AG04450 (cell line): ENCODE measurements at regions not wholly inside any gene's neighbourhood (a gene's known extent, or its start where the extent isn't known, plus 50 kb on each side); places are given as distances from the start of the nearest gene placed in this dataset.

Experiments
- CTCF ChIA-PET: fragments of 300-600, 350-600 bp; formaldehyde crosslinking; extraction: SDS; loops from one replicate; lab custom pipeline; 2022; ENCODE audit warnings: antibody characterized with exemption, inconsistent platforms; lab: Charles Lee
- POLR2A ChIA-PET: fragments of 350-600 bp; formaldehyde crosslinking; extraction: SDS; loops from one replicate; lab custom pipeline; 2021; ENCODE audit warnings: antibody characterized with exemption, inconsistent platforms; lab: Yijun Ruan, JAX
- DNase-seq: peaks from one replicate; pipeline ENCODE4 v3.0.0-alpha.2; 2011; ENCODE audit warnings: low read depth, low spot score
- H3K27ac ChIP-seq: one replicate; pipeline ENCODE4 v1.5.1; 2012; ENCODE audit warnings: low read depth, low read length, control low read depth
- H3K27me3 ChIP-seq: one replicate; pipeline ENCODE4 v1.6.0; 2012; ENCODE audit warnings: low read length; ENCODE audit not compliant: control insufficient read depth, insufficient read depth
- H3K4me3 ChIP-seq: 2 replicates; pipeline ENCODE4 v1.5.1; 2011; ENCODE audit warnings: mild to moderate bottlenecking, low read depth, low read length, control low read depth
- H3K9me3 ChIP-seq: 2 replicates; pipeline ENCODE4 v1.5.1; 2012; ENCODE audit warnings: low read length; ENCODE audit not compliant: control insufficient read depth, insufficient read depth
- TF ChIP-seq, protein P1 (sequence below): IDR thresholded peaks from 2 replicates; pipeline ENCODE4 v1.5.1; 2011; ENCODE audit warnings: low read depth, low read length, control low read depth, inconsistent platforms

DNA sequence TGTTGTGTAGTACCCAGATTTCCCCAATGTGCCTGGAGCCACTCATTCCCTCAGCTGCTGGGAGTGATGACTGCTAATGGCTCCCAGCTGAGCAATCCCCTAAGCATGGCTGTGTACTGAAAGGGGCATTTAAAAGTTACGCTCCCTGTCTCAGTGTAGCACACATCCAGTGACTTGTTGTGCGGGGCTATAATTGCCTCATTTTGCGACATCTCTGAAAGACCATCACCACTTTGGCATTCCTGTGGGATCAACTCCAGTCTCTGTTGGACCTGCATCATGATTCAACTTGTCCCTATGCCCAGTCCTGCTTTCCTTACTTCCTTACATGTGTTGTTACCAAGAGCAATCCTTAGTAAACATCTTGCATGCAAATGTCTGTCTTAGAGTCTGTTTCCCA is 201.2 kb upstream of the MPDZ start:
- Histone ChIP-seq H3K27ac (no peak overlapping the region), H3K9me3 (no peaks in the 10 kb centered on the region), H3K27me3 (peaks cover 2% of the 10 kb centered on the region), H3K4me3 (no peak overlapping the region)
- CTCF ChIA-PET: no interaction called here
- DNase-seq: no peak
- POLR2A ChIA-PET: no interaction called here
- TF ChIP-seq, protein P1, sequence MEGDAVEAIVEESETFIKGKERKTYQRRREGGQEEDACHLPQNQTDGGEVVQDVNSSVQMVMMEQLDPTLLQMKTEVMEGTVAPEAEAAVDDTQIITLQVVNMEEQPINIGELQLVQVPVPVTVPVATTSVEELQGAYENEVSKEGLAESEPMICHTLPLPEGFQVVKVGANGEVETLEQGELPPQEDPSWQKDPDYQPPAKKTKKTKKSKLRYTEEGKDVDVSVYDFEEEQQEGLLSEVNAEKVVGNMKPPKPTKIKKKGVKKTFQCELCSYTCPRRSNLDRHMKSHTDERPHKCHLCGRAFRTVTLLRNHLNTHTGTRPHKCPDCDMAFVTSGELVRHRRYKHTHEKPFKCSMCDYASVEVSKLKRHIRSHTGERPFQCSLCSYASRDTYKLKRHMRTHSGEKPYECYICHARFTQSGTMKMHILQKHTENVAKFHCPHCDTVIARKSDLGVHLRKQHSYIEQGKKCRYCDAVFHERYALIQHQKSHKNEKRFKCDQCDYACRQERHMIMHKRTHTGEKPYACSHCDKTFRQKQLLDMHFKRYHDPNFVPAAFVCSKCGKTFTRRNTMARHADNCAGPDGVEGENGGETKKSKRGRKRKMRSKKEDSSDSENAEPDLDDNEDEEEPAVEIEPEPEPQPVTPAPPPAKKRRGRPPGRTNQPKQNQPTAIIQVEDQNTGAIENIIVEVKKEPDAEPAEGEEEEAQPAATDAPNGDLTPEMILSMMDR: no peak

DNA sequence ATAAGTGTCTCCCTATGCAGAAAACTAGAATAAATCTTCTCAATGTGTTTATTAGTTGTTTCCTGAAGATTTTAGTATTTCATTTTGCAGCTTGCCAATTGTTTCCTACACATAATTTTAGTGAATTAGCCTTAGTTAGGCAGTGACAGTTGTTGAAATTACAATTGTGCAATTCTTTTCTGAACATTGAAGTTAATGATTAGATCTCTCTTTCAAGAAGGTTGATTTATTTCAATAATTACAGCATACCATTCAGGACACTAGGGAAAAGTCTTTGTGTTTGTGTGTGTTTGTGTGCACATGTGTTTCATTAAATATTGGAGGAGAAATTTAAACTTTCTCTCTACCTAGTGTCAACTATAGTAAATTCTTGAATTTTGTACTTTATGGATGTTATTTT is 199.6 kb upstream of the MPDZ start:
- H3K27ac ChIP-seq: no peak overlapping the region
- peaks cover 1% of the 10 kb centered on the region for H3K27me3 ChIP-seq
- CTCF ChIA-PET: no interaction called here
- no peaks in the 10 kb centered on the region for H3K9me3 ChIP-seq
- no peak overlapping the region for H3K4me3 ChIP-seq
- POLR2A ChIA-PET: no interaction called here
- TF ChIP-seq, protein P1: no peak
- DNase-seq: no peak

DNA sequence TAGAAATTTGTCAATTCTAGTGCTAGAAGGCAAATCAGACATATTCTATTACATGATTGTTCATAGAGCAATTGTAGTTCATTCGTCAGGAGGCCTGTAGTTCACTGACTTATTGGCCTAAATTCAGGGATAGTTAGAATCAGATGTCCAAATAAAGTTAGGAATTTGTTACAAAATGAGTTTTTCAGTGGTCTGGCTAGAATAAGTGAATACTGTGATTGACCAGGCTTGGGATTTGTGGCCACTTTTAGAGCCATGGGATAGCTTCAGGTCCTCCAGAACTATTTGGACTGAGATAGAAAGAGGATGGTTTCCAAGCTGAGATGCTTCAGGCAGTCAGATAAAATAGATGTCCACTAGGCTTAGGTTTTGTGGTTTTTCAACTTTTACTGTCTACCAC is 199.1 kb upstream of the MPDZ start:
- Histone ChIP-seq H3K9me3 (no peaks in the 10 kb centered on the region), H3K4me3 (no peak overlapping the region), H3K27ac (no peak overlapping the region), H3K27me3 (no peaks in the 10 kb centered on the region)
- CTCF ChIA-PET: no interaction called here
- POLR2A ChIA-PET: no interaction called here
- TF ChIP-seq, protein P1: no peak
- DNase-seq: no peak

DNA sequence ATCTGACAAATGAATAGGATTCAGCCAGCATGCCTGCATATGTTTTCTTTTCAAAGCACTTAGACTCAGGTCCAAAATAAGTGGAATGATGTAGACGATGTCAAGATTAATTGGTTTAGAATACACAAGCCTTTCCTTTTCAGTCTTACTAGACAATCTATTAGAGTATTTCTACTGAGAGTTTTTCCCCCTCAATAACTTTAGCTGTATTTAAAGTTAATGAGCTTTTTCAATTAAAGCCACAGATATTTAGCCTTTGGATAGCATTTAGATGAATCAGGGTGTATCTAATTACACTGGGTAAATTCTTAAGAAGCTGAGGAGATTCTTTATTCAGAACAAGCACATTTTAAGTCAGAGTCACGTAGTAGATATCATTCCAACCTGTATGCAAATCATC is 198.7 kb upstream of the MPDZ start:
- POLR2A ChIA-PET: no interaction called here
- Histone ChIP-seq H3K4me3 (no peak overlapping the region), H3K27me3 (no peaks in the 10 kb centered on the region), H3K27ac (no peak overlapping the region), H3K9me3 (no peaks in the 10 kb centered on the region)
- CTCF ChIA-PET: no interaction called here
- TF ChIP-seq, protein P1: no peak
- DNase-seq: no peak

DNA sequence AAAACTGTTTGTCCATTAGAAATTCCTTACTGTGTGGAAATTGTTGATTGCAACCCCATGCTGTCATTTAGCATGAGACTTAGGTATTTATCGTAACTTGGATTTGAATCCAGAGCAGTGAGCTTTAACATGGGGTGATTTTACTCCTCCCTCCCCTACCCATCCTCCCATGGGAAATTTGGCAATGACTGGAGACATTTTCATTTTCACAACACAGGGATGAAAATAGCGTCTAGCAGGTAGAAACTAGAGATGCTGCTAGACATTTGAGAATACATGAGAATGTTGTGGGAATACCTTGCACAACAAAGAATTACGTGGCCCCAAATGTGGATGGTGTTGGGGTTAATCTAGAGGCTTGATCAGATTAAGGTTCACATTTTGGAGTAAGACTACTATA is 191.3 kb upstream of the MPDZ start:
- TF ChIP-seq, protein P1: no peak
- no peak for DNase-seq
- H3K4me3 ChIP-seq: no peak overlapping the region
- no peak overlapping the region for H3K27ac ChIP-seq
- H3K9me3 ChIP-seq: no peaks in the 10 kb centered on the region
- POLR2A ChIA-PET: no interaction called here
- CTCF ChIA-PET: interaction anchor here (0.6 to 0.7 kb wide), 2 partner anchors 30 to 929 kb away, joined by 3 read pairs; no protein-coding TSS in a partner anchor
- H3K27me3 ChIP-seq: no peaks in the 10 kb centered on the region
